GM23248 (cell line): ENCODE measurements at regions not wholly inside any gene's neighbourhood (a gene's known extent, or its start where the extent isn't known, plus 50 kb on each side); places are given as distances from the start of the nearest gene placed in this dataset.

Source experiments
- DNase-seq: peaks from one replicate; pipeline ENCODE4 v3.0.0-alpha.2; 2015
- H2AFZ ChIP-seq: fragments of 200-600 bp; sonication (generic); 2 replicates; pipeline ENCODE4 v1.6.1; 2016; ENCODE audit warnings: antibody characterized with exemption
- H3F3A ChIP-seq: fragments of 200-600 bp; sonication (generic); 2 replicates; pipeline ENCODE4 v1.6.1; 2016; ENCODE audit warnings: mild to moderate bottlenecking, antibody characterized with exemption, mixed run types; ENCODE audit not compliant: insufficient read depth
- H3K27ac ChIP-seq: fragments of 200-600 bp; sonication (generic); 2 replicates; pipeline ENCODE4 v1.5.1; 2016; ENCODE audit warnings: mild to moderate bottlenecking
- H3K27me3 ChIP-seq: fragments of 200-600 bp; sonication (generic); replicated peaks from 2 replicates; pipeline ENCODE4 v1.6.1; 2016; ENCODE audit warnings: mild to moderate bottlenecking; ENCODE audit not compliant: insufficient read depth
- H3K36me3 ChIP-seq: fragments of 200-600 bp; sonication (generic); 2 replicates; pipeline ENCODE4 v1.6.1; 2016; ENCODE audit warnings: low read depth, mild to moderate bottlenecking
- H3K4me1 ChIP-seq: fragments of 200-600 bp; sonication (generic); 2 replicates; pipeline ENCODE4 v1.6.1; 2016; ENCODE audit warnings: mild to moderate bottlenecking; ENCODE audit not compliant: insufficient read depth
- H3K4me2 ChIP-seq: fragments of 200-600 bp; sonication (generic); one replicate; pipeline ENCODE4 v1.6.1; 2016; ENCODE audit warnings: mild to moderate bottlenecking; ENCODE audit not compliant: unreplicated experiment
- H3K4me3 ChIP-seq: fragments of 200-600 bp; sonication (generic); 2 replicates; pipeline ENCODE4 v1.5.1; 2016; ENCODE audit warnings: mild to moderate bottlenecking
- H3K79me2 ChIP-seq: fragments of 200-600 bp; sonication (generic); 2 replicates; pipeline ENCODE4 v1.6.1; 2016; ENCODE audit warnings: mild to moderate bottlenecking; ENCODE audit not compliant: insufficient read depth
- H3K9ac ChIP-seq: fragments of 200-600 bp; sonication (generic); 2 replicates; pipeline ENCODE4 v1.6.1; 2016; ENCODE audit warnings: mild to moderate bottlenecking
- H3K9me2 ChIP-seq: fragments of 200-600 bp; sonication (generic); 2 replicates; pipeline ENCODE4 v1.6.1; 2016; ENCODE audit warnings: mixed run types, mild to moderate bottlenecking, moderate library complexity; ENCODE audit not compliant: insufficient read depth
- H3K9me3 ChIP-seq: fragments of 200-600 bp; sonication (generic); one replicate; pipeline ENCODE4 v1.6.1; 2017; ENCODE audit warnings: low read depth
- H4K20me1 ChIP-seq: fragments of 200-600 bp; sonication (generic); 2 replicates; pipeline ENCODE4 v1.6.0; 2016; ENCODE audit not compliant: insufficient read depth
- EZH2 ChIP-seq: fragments of 200-600 bp; sonication (generic); IDR thresholded peaks from 2 replicates; pipeline ENCODE4 v1.6.1; 2018; ENCODE audit warnings: antibody characterized with exemption, mild to moderate bottlenecking; ENCODE audit not compliant: insufficient read depth, poor library complexity, severe bottlenecking
- EZH2phosphoT487 ChIP-seq: fragments of 200-600 bp; sonication (generic); IDR thresholded peaks from 2 replicates; pipeline ENCODE4 v1.6.1; 2018; ENCODE audit warnings: antibody characterized with exemption, moderate library complexity, mild to moderate bottlenecking, low read depth; ENCODE audit not compliant: insufficient read depth
- WGBS, 2 experiments: methylation state at CpG; one replicate each; pipeline ENCODE4 v1.1.6; 2015 to 2017; ENCODE audit warnings: low lambda C conversion rate in 2 of 2, low coverage in 1 of 2; ENCODE audit errors: missing lambda C conversion rate in 2 of 2; 5-methylcytosine and 5-hydroxymethylcytosine counted together
- in situ Hi-C: fragments of 300-500 bp; cut with MboI; formaldehyde crosslinking; loops from 2 replicates; pipeline ENCODE4 v1.15.0; 2020

DNA sequence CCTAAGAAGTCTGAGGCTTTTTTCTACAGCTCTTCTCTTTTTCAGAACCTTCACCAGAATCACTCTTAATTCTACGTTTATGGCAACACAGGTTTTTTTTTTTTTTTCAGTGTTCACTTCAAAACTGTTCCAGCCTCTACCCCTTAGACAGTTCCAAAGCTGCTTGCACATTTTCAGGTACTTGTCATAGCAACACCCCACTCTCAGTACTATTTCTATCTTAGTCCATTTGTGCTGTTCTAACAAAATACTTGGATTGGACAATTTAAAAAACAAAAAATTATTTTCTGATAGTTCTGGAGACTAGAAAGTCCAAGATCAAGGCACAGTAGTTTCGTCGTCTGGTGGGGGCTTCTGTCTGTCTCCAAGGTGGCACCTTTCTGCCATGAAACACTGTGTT is 340.9 kb upstream of the RPS23 start:
- H3K9me3 ChIP-seq: no peaks in the 10 kb centered on the region
- 0 out of 2 replicates have a peak, but pooled peaks cover 3% of the 10 kb centered on the region for H3K27me3 ChIP-seq
- no peaks in the 10 kb centered on the region for H3K36me3 ChIP-seq
- H3K9ac ChIP-seq: no peak overlapping the region
- no peaks in the 10 kb centered on the region for H3K4me1 ChIP-seq
- H3K27ac ChIP-seq: no peak overlapping the region
- H2AFZ ChIP-seq: no peak overlapping the region
- H3K4me2 ChIP-seq: no peak overlapping the region
- DNase-seq: no peak
- no peaks in the 10 kb centered on the region for H3F3A ChIP-seq
- H3K4me3 ChIP-seq: no peak overlapping the region
- no peaks in the 10 kb centered on the region for H4K20me1 ChIP-seq
- no peaks in the 10 kb centered on the region for H3K79me2 ChIP-seq
- in situ Hi-C loops: no loop called here
- no peak for TF ChIP-seq EZH2
- no peak for TF ChIP-seq EZH2phosphoT487
- 40 to 50% methylated on average over 3 of the region's 3 CpGs for WGBS, 2 experiments
- H3K9me2 ChIP-seq: no peaks in the 10 kb centered on the region

- in situ Hi-C loops: no loop called here
- H3K4me3 ChIP-seq: no peak overlapping the region
- no peak for DNase-seq
- WGBS, 2 experiments: 57% methylated on average over 3 of the region's 3 CpGs
- H2AFZ ChIP-seq: no peak overlapping the region
- no peaks in the 10 kb centered on the region for H3K27me3 ChIP-seq
- H4K20me1 ChIP-seq: no peaks in the 10 kb centered on the region
- no peaks in the 10 kb centered on the region for H3K9me2 ChIP-seq
- no peak overlapping the region for H3K4me2 ChIP-seq
- H3F3A ChIP-seq: no peaks in the 10 kb centered on the region
- no peaks in the 10 kb centered on the region for H3K79me2 ChIP-seq
- no peak overlapping the region for H3K9ac ChIP-seq
- no peaks in the 10 kb centered on the region for H3K4me1 ChIP-seq
- H3K9me3 ChIP-seq: no peaks in the 10 kb centered on the region
- H3K27ac ChIP-seq: no peak overlapping the region
- H3K36me3 ChIP-seq: no peaks in the 10 kb centered on the region
- TF ChIP-seq EZH2phosphoT487: no peak
- no peak for TF ChIP-seq EZH2
These were observed 336.6 kb upstream of the RPS23 start for GRCh38 chr5:82614706-82615105.

DNA sequence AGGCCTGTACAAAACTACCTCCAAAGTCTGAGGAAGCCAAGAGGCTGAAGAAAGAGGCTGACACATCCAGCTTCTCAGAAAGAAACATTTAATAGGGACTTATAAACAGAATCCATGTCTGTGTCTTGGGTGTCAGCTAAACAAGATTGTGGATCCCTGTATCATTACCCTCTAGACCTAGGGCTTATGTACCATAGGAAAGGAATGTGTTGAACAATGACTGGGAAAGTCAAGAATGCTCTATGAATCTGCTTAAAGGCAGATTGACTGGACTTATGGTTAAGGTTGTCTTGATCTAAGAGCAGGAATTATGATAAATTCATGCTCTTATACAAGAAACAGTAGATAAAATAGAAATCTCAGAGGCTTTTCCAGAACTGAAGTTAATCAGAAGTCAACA is 335.7 kb upstream of the RPS23 start:
- TF ChIP-seq EZH2phosphoT487 (no peak), EZH2 (no peak)
- H3F3A ChIP-seq: no peaks in the 10 kb centered on the region
- H3K4me1 ChIP-seq: no peaks in the 10 kb centered on the region
- H3K9me2 ChIP-seq: no peaks in the 10 kb centered on the region
- no peak overlapping the region for H3K4me2 ChIP-seq
- in situ Hi-C loops: no loop called here
- no peaks in the 10 kb centered on the region for H3K36me3 ChIP-seq
- no peak overlapping the region for H3K4me3 ChIP-seq
- H3K9me3 ChIP-seq: no peaks in the 10 kb centered on the region
- DNase-seq: no peak
- H3K79me2 ChIP-seq: no peaks in the 10 kb centered on the region
- no peak overlapping the region for H3K9ac ChIP-seq
- no peak overlapping the region for H3K27ac ChIP-seq
- no peak overlapping the region for H2AFZ ChIP-seq
- no peaks in the 10 kb centered on the region for H3K27me3 ChIP-seq
- no peaks in the 10 kb centered on the region for H4K20me1 ChIP-seq

- H3K27me3 ChIP-seq: no peaks in the 10 kb centered on the region
- no peak overlapping the region for H3K4me3 ChIP-seq
- in situ Hi-C loops: no loop called here
- TF ChIP-seq EZH2 (no peak), EZH2phosphoT487 (no peak)
- H3K9me3 ChIP-seq: no peaks in the 10 kb centered on the region
- no peak overlapping the region for H3K9ac ChIP-seq
- H3K4me1 ChIP-seq: no peaks in the 10 kb centered on the region
- 56 to 57% methylated on average over 3 of the region's 3 CpGs for WGBS, 2 experiments
- no peak overlapping the region for H3K4me2 ChIP-seq
- H4K20me1 ChIP-seq: no peaks in the 10 kb centered on the region
- H3F3A ChIP-seq: no peaks in the 10 kb centered on the region
- no peak overlapping the region for H3K27ac ChIP-seq
- H3K79me2 ChIP-seq: no peaks in the 10 kb centered on the region
- H3K36me3 ChIP-seq: no peaks in the 10 kb centered on the region
- H3K9me2 ChIP-seq: no peaks in the 10 kb centered on the region
- H2AFZ ChIP-seq: no peak overlapping the region
- no peak for DNase-seq
These were observed 332.5 kb upstream of the RPS23 start for GRCh38 chr5:82610686-82611085.

GRCh38 chr5:82605441-82605973 is 327.4 kb upstream of the RPS23 start:
- H3K4me3 ChIP-seq: no peak overlapping the region
- H3K79me2 ChIP-seq: no peaks in the 10 kb centered on the region
- WGBS, 2 experiments: 20 to 36% methylated on average over 2 of the region's 2 CpGs
- H3F3A ChIP-seq: no peaks in the 10 kb centered on the region
- H3K4me1 ChIP-seq: no peaks in the 10 kb centered on the region
- H2AFZ ChIP-seq: no peak overlapping the region
- no peak for DNase-seq
- H3K4me2 ChIP-seq: no peak overlapping the region
- no peaks in the 10 kb centered on the region for H3K9me3 ChIP-seq
- in situ Hi-C loops: no loop called here
- H3K9ac ChIP-seq: no peak overlapping the region
- H4K20me1 ChIP-seq: no peaks in the 10 kb centered on the region
- H3K36me3 ChIP-seq: no peaks in the 10 kb centered on the region
- no peak overlapping the region for H3K27ac ChIP-seq
- TF ChIP-seq EZH2phosphoT487 (no peak), EZH2 (no peak)
- H3K9me2 ChIP-seq: no peaks in the 10 kb centered on the region
- peaks cover 15% of the 10 kb centered on the region for H3K27me3 ChIP-seq
